NCI-H2029 (cell line): ENCODE measurements at regions not wholly inside any gene's neighbourhood (a gene's known extent, or its start where the extent isn't known, plus 50 kb on each side); places are given as distances from the start of the nearest gene placed in this dataset.
"Not testable (repeated sequence)": the region's sequence is repeated elsewhere in the genome, so short reads cannot be mapped to it uniquely, and the experiment has no call there.

Experiments
- DNase-seq: peaks from one replicate; lab custom pipeline; 2025; lab: John Stamatoyannopoulos, UW

GRCh38 chr12:46547421-46548354 lies 175.1 kb upstream of the SLC38A2 start:
- no peak for DNase-seq

DNA sequence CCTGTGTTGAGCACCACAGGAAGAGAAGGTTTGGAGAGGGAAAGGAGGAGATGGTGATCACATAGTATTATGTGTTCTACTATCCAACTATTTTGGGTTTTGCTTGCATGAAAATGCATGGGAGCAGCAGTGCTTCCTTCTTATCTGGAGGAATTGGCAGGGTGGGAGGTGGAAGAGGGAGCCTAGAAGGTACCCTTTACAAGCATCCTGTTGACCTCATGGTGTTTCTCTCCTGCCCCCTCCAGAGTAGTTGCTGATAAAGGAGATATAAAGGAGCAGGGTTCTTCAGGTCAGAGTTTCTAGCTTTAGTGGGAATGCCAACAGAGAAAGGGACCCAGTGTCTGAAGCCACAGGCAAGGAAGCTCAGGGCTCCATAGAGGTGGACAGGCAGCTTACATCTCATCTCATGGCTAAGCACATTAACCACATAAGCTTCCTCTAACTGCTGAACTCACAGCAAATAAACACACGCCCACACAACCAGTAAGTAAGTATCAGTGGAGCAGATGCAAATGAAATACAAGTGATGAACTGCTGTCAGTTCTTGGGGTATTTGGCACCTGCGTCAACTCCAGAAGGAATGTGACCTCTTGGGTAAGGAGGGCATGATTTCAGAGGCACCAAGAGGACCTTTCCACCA lies 174.2 kb upstream of the SLC38A2 start:
- no peak for DNase-seq

DNA sequence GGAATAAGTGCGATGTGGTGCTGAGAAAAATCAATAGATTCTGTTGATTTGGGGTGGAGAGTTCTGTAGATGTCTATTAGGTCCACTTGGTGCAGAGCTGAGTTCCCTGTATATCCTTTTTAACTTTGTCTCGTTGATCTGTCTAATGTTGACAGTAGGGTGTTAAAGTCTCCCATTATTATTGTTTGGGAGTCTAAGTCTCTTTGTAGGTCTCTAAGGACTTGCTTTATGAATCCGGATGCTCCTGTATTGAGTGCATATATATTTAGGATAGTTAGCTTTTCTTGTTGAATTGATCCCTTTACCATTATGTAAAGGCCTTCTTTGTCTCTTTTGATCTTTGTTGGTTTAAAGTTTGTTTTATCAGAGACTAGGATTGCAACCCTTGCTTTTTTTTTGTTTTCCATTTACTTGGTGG lies 170.8 kb upstream of the SLC38A2 start:
- not testable (repeated sequence) for DNase-seq

GRCh38 chr12:46538976-46539375 lies 166.4 kb upstream of the SLC38A2 start:
- no peak for DNase-seq

GRCh38 chr12:46537387-46537955 lies 164.9 kb upstream of the SLC38A2 start:
- DNase-seq = no peak

GRCh38 chr12:46536316-46536715 lies 163.7 kb upstream of the SLC38A2 start:
- DNase-seq = not testable (repeated sequence)

GRCh38 chr12:46535907-46536306 lies 163.3 kb upstream of the SLC38A2 start:
- DNase-seq = no peak

GRCh38 chr12:46535376-46535775 lies 162.8 kb upstream of the SLC38A2 start:
- DNase-seq = no peak

GRCh38 chr12:46534327-46534840 lies 161.8 kb upstream of the SLC38A2 start:
- no peak for DNase-seq

DNA sequence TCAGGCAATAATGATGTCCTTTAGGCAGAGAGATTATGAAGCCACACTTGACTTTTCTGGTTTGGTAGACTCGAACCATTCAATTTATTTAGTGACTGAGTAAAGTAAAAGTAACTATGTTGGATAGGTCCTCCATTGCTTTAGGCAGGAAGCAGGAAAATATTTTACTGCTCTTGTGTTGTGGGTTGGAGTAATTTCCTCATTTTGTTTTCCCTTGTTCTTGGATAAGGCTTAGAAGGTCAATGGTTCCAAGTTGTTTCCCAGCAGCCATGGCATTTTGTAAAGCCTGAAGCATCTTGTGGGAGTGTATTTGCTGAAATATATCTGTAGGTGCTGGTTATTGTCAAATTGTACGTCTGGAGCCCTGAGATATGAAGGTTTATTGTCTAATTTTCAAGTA lies 161.2 kb upstream of the SLC38A2 start:
- DNase-seq = no peak

DNA sequence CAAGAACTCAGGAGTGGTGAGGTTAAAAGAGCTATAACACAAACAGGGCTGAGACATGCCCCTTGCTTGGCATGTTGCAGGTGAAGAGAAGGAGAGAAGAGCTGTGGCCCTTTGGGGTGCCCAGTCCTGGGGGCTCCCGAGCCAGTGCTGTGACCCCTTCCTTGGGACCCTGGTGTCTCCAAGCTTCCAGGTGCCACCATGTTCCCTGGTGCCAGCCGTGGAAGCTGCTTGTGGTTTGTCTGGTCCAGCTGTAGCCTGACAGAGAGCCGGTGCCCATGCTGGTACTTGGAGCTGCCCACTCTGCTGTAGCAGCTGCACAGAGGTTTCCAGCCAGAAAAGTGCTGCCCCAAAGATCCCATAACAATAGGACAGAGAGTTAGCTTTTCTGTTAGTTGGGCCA lies 159.2 kb upstream of the SLC38A2 start:
- DNase-seq = no peak

GRCh38 chr12:46531059-46531785 lies 158.6 kb upstream of the SLC38A2 start:
- DNase-seq = no peak

- DNase-seq = no peak
Observed at GRCh38 chr12:46530373-46531056, 157.9 kb upstream of the SLC38A2 start.

GRCh38 chr12:46526233-46526632 lies 153.7 kb upstream of the SLC38A2 start:
- no peak for DNase-seq

DNA sequence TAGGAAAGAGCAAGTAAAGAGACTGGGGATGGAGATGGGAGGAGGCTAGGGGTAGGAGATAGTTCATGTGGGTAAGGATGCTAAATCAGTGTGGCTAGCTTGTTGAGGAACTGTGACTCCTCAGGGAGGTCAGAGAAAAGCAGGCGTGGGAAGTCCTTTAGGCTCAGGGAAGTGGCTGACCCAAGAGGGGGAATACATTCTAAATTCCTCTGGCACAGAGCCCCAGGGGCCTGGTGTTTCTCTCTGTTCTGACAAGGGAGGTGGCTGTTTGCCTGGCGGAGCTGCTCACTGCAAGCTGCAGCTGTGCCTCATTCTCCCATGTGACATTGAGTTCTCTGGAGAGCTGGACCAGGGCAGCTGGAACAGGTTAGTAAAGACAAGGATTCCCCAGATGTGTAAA lies 152.2 kb upstream of the SLC38A2 start:
- no peak for DNase-seq

GRCh38 chr12:46523863-46524770 lies 151.5 kb upstream of the SLC38A2 start:
- DNase-seq = no peak

GRCh38 chr12:46523446-46523845 lies 150.9 kb upstream of the SLC38A2 start:
- no peak for DNase-seq

DNA sequence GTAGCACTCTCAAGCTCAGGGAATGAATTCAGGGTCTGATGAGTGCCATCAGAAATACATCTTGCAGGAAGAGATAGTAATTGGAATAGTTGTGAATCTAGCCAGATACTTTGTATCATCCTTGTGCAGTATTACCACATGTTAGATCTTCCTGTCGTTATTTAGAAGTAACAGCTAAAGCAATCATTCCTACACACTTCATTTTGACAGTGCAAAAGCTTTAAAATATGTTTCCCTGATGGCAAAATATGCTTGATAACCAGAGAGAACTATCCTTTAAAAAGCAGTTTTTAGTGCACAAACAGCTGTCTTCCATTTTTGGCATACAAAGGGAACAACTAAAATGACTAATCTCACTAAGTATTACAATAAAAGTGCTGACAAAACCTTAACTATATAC lies 149.5 kb upstream of the SLC38A2 start:
- no peak for DNase-seq

GRCh38 chr12:46521145-46521544 lies 148.6 kb upstream of the SLC38A2 start:
- no peak for DNase-seq

DNA sequence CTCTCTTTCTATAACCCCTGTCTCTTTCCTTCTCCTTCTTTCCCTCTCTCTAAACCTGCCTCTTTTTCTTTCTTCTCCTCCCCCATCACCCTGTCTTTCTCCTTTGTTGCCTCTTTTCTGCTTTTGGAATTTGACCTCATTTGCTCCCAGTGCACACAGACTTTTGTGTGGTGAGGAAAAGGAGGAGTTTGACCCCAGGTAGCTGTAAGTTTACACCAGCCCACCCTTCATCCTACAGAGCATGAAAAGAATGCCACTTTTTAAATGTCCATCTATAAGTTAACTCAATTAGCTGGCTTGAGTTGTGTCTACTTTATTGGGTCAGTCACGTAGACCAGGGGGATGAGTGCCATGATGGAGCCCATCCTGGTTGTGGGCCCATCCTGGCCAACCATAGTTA lies 146.8 kb upstream of the SLC38A2 start:
- DNase-seq = no peak
